ENCODE measurements at regions not wholly inside any gene's neighbourhood (a gene's known extent, or its start where the extent isn't known, plus 50 kb on each side); places are given as distances from the start of the nearest gene placed in this dataset.

- TF ChIP-seq, protein P1, sequence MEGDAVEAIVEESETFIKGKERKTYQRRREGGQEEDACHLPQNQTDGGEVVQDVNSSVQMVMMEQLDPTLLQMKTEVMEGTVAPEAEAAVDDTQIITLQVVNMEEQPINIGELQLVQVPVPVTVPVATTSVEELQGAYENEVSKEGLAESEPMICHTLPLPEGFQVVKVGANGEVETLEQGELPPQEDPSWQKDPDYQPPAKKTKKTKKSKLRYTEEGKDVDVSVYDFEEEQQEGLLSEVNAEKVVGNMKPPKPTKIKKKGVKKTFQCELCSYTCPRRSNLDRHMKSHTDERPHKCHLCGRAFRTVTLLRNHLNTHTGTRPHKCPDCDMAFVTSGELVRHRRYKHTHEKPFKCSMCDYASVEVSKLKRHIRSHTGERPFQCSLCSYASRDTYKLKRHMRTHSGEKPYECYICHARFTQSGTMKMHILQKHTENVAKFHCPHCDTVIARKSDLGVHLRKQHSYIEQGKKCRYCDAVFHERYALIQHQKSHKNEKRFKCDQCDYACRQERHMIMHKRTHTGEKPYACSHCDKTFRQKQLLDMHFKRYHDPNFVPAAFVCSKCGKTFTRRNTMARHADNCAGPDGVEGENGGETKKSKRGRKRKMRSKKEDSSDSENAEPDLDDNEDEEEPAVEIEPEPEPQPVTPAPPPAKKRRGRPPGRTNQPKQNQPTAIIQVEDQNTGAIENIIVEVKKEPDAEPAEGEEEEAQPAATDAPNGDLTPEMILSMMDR (conservative IDR thresholded peaks at IDR 0.05; ENCODE audit: low read depth, low read length), result no peak
- H3K4me3 ChIP-seq (ENCODE audit: low read depth, low read length), result no peak overlapping the region
- DNase-seq (ENCODE audit: low read depth), result no peak
These were observed 182.7 kb downstream of the C7orf25 start for GRCh38 chr7:42729053-42729765.

- no peak overlapping the region for H3K4me3 ChIP-seq (ENCODE audit: low read depth, low read length)
- TF ChIP-seq, protein P1 (conservative IDR thresholded peaks at IDR 0.05; ENCODE audit: low read depth, low read length), result no peak
- DNase-seq (ENCODE audit: low read depth), result no peak
These were observed 184.4 kb downstream of the C7orf25 start for GRCh38 chr7:42727451-42727850.

- TF ChIP-seq, protein P1 (conservative IDR thresholded peaks at IDR 0.05; ENCODE audit: low read depth, low read length), result no peak
- DNase-seq (ENCODE audit: low read depth), result no peak
- H3K4me3 ChIP-seq (ENCODE audit: low read depth, low read length), result no peak overlapping the region
These were observed 185.6 kb downstream of the C7orf25 start for GRCh38 chr7:42726066-42726785.

GRCh38 chr7:42722716-42723115 lies 189.2 kb downstream of the C7orf25 start:
- TF ChIP-seq, protein P1 (conservative IDR thresholded peaks at IDR 0.05; ENCODE audit: low read depth, low read length), result no peak
- H3K4me3 ChIP-seq (ENCODE audit: low read depth, low read length), result no peak overlapping the region
- DNase-seq (ENCODE audit: low read depth), result no peak

GRCh38 chr7:42722198-42722597 lies 189.7 kb downstream of the C7orf25 start:
- TF ChIP-seq, protein P1 (conservative IDR thresholded peaks at IDR 0.05; ENCODE audit: low read depth, low read length), result no peak
- no peak for DNase-seq (ENCODE audit: low read depth)
- no peak overlapping the region for H3K4me3 ChIP-seq (ENCODE audit: low read depth, low read length)

- TF ChIP-seq, protein P1 (conservative IDR thresholded peaks at IDR 0.05; ENCODE audit: low read depth, low read length), result no peak
- no peak overlapping the region for H3K4me3 ChIP-seq (ENCODE audit: low read depth, low read length)
- no peak for DNase-seq (ENCODE audit: low read depth)
These were observed 190.7 kb downstream of the C7orf25 start for GRCh38 chr7:42720991-42721796.

Data from epithelial cell of proximal tubule (primary cell).